ENCODE measurements at regions not wholly inside any gene's neighbourhood (a gene's known extent, or its start where the extent isn't known, plus 50 kb on each side); places are given as distances from the start of the nearest gene placed in this dataset.

GRCh38 chr11:109815500-109816150 is 277.6 kb upstream of the ZC3H12C start:
- DNase-seq = no peak

- no peak for DNase-seq
Observed at GRCh38 chr11:109818290-109818689, 274.9 kb upstream of the ZC3H12C start.

DNA sequence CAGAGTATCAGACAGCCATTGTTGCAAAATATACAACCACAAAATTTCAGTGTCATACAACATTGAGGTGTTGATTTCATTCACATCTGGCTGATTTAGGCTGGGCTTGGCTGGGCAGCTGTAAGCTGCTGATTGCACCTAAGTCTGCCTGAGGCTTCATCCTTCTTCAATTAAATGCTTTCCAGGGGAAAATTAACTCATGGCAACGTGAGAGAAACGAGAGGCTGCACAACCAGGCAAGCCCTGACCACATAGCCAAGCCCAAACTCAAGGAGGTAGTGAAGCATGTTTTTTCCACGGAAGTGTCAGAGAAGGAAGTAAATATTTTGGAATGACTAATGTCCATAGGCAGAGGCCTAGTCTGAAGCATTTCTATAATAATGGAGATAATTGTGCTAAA is 273.8 kb upstream of the ZC3H12C start:
- DNase-seq = no peak

- no peak for DNase-seq
Observed at GRCh38 chr11:109821511-109821910, 271.7 kb upstream of the ZC3H12C start.

DNA sequence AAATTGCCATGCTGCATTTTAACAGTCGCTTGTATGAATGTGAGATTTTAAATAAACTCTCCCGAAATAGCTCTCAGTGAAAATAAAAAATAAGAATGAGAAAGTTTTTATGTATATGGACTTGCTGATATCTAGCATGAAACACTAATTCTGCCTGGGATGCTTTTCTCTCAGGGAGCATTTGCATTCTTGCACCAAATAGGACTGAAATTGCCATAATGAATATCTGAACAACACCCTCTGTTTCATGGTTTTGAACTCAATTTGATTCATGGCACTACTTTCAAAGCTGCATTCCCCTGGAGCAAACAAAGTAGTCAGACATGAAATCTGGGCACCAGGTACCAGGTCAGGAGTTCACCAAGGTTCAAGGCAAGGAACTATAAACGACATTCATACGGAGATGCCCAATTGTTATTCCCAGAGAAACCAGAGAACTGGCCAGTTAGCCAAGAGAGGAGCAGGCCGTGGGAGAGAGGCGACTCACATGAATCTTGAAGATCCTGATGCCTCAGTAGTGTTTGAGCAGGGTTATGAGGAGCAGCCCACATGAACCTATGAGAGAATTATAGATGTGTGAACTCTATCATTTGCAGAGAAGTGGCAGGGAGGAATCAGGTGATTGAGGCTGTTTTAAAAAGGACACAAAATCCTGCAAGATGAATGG is 270.6 kb upstream of the ZC3H12C start:
- no peak for DNase-seq

DNA sequence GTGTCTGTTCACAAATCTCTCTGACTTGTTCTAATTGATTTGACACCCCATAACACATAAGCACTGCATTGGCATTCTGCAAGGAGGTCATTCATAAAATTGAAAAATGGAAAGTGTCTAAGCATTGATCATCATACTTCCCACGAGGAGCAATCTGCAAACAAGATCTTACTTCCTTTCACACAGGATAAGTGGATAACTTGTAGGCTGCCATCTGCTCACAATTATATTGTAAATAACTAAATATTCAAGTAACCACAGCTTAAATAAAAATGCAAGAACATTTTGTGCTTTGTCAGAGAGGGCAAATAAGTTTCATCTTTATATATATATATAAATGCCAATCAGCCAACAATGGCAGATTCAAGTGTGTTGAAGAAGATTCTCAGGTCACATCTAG is 264.8 kb upstream of the ZC3H12C start:
- no peak for DNase-seq

DNA sequence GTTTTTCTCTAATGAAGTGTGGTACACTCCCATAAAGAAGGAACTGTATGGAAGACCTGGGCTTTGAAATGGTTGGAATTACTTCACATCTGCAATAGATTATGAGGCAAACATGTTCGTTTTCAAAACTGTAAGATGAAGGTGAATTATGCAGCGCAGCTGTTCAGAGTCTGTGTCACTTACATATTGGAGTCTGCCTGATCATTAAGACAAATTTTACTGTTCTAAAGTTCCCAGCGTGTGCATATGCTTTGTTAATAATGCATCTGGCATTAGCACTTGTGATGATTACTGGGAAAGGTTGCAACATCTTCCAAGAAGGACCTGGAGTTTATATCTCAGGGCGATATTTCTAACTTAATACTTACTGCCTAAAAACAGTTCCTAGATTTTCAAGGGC is 255.2 kb upstream of the ZC3H12C start:
- DNase-seq = no peak

DNA sequence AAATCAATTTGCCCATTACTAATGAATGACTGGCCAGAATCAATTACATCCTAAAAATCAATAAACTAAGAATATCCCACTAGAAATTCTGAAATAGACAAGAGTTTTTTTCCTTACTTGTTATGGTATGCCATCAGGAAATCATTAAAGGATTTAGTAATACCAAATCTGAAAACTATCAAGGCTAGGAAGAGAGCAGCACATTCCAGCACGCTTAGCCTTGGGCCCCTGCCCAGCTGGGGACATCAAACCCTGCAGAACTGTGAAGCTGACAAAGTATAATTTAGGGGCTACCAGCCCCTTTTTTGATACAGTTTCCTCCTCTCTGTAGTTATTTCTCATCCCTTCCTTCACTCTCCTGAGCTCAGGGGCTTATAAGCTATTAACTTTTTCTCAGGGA is 247.8 kb upstream of the ZC3H12C start:
- DNase-seq = no peak

DNA sequence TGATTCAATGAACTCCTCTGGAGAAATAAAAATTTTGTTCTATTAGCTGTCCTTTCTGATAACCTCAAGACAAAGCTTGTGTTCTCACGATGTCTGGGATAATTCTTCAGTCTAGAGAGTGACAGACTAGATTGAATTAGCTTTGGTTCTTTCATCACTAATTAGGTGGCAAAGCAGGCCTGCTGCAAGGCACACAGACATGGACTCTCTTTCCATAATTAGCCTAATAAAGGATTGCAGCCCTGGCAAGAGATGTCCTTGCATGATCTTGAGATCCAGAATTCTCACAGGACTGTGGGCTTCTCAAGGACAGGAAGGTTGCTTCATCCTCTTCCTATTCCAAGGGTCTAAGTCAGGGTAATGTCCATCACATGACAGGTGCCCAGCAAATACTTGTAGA is 245.6 kb upstream of the ZC3H12C start:
- DNase-seq = no peak

- no peak for DNase-seq
Observed at GRCh38 chr11:109849051-109849450, 244.1 kb upstream of the ZC3H12C start.

DNA sequence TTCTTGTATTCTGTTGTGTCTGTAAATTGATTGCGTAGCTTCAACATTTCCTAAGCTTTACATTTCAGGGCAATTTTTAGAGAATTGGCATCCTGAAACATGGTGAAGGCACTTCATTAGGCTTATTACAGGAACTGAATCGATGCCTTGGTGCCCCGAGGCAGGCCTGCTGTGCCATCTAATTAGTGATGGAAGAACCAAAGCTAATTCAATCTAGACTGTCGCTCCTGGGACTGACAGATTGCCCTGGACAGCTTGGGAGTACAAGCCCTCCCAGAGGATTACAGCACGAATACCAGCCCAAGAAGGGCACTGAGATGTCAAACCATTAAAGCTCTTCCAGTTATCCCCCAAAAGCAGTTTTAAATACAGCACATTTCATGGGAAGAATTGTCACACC is 243.2 kb upstream of the ZC3H12C start:
- DNase-seq = no peak

- no peak for DNase-seq
Observed at GRCh38 chr11:109851780-109852390, 241.3 kb upstream of the ZC3H12C start.

GRCh38 chr11:109853156-109853776 is 239.9 kb upstream of the ZC3H12C start:
- DNase-seq = no peak

- no peak for DNase-seq
Observed at GRCh38 chr11:109854731-109855130, 238.5 kb upstream of the ZC3H12C start.

DNA sequence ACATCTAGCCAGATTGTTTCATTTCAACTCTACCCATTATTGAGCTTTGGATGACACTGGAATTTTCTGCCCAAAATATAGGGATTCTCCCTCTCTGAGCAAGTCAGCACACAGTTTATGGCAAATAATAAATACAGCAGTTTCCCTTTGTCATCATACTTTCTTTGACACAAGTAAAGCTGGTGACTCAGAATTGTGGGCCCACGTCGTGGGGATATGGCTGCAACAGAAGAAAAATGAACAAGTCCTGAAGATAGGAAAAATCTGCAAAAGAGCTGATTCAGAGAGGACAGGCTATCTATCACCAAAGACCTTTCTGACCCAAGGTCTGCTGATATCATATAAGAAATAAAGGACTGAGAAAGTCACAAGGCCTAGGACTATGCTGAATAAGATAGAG is 236.3 kb upstream of the ZC3H12C start:
- no peak for DNase-seq

DNA sequence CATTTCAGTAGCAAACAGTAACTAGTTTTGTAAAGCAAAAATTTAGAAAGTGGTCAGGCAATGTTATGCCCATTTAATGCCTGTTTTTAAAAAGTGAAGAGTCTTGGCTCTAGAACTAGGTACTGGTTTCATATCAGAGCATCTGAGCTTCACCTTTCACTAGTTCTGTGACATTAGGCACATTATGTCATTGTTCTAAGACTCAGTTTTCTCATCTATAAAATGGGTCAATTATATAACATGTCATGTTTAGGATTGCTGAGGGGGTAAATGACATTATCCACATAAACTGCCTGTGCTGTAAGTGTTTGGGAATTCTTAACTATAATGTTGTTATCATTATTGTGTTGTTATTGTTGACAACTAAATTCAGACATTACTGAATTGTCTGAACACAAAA is 235.6 kb upstream of the ZC3H12C start:
- no peak for DNase-seq

- DNase-seq = no peak
Observed at GRCh38 chr11:109858152-109858551, 235.0 kb upstream of the ZC3H12C start.

- DNase-seq = no peak
Observed at GRCh38 chr11:109859045-109859724, 234.0 kb upstream of the ZC3H12C start.

GRCh38 chr11:109862835-109863234 is 230.4 kb upstream of the ZC3H12C start:
- no peak for DNase-seq

GRCh38 chr11:109864151-109864661 is 229.0 kb upstream of the ZC3H12C start:
- DNase-seq = no peak

DNA sequence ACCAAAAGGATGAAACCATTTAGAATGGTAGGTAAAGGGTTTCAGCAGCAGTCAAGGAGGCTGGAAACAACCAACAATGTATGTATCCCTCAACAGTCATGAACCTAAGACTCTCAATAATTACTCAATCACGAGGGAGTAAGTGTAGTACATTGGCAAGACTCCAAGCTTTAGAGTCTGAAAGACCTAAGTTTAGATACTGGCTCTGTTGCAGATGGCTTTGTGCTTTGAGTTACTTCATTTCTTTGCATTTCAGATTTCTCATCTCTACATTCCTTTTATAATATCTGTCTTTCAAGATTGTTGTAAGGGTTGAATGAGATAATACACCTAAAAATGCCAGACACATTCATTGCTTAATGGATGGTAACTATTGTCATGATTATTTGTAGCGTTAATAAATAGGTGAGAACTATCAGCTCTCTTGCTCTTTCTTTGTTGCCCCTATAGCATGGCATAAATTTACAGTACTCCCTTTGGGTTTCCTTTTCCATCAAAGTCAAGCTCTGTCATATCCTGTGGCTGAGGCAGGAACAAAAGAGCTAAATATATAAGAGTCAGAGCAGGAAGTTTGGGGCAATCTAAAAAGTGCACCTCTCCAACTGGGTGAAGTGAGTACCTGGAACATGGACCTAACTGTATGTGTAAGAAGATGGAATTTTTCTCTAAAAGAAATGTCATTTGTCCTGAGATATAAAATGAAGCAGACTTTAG is 228.2 kb upstream of the ZC3H12C start:
- DNase-seq = no peak

DNA sequence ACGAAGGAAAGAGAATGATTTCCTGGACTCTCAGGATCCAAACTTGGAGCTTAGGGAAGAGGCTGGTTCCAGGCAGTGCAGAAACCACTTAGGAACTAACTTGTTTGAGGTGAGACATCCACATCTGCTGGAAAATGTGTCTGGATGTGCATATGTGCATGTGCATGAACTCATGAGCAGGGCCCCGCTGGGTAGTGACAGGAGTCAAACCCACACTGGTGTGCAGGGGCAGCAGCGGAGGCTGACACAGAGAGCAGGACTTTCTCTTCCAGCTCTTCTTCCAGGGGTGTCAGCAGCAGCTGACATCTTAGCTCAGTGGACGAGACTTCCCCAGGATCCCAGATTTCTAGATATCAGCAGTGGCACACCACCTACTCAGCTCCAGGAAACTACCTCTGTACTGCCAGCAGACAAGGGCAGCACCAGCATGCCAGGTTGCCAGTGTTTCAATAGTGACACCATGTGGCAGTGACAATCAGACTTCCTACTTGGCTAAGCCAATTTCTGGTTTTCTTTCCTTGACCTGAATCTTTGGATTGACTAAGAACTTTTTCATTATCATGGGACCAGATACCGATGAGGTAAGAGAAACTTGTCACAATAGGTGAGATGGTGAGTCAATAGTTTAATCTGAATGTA is 227.5 kb upstream of the ZC3H12C start:
- DNase-seq = no peak

Measured in CD4-positive, alpha-beta T cell treated with Interleukin-4 for 1 hour (primary cell).